ENCODE measurements at regions not wholly inside any gene's neighbourhood (a gene's known extent, or its start where the extent isn't known, plus 50 kb on each side); places are given as distances from the start of the nearest gene placed in this dataset.

GRCh38 chr11:81839016-81839415 lies 894.6 kb downstream of the FAM181B start:
- no peak for DNase-seq (ENCODE audit: extremely low read depth, low read depth)
- H3K4me3 ChIP-seq (replicated peaks; ENCODE audit: low read depth, low read length): no peak overlapping the region
- no peak for TF ChIP-seq CTCF (IDR thresholded peaks at IDR 0.05; ENCODE audit: low read depth, low read length, missing control alignments)

GRCh38 chr11:81829976-81830375 lies 903.7 kb downstream of the FAM181B start:
- no peak overlapping the region for H3K4me3 ChIP-seq (replicated peaks; ENCODE audit: low read depth, low read length)
- TF ChIP-seq CTCF (IDR thresholded peaks at IDR 0.05; ENCODE audit: low read depth, low read length, missing control alignments): no peak
- DNase-seq (ENCODE audit: extremely low read depth, low read depth): no peak

- no peak for TF ChIP-seq CTCF (IDR thresholded peaks at IDR 0.05; ENCODE audit: low read depth, low read length, missing control alignments)
Measured at GRCh38 chr11:81825346-81825745, 908.3 kb downstream of the FAM181B start.

GRCh38 chr11:81819462-81819861 lies 914.2 kb downstream of the FAM181B start:
- no peak overlapping the region for H3K4me3 ChIP-seq (replicated peaks; ENCODE audit: low read depth, low read length)
- no peak for DNase-seq (ENCODE audit: extremely low read depth, low read depth)
- no peak for TF ChIP-seq CTCF (IDR thresholded peaks at IDR 0.05; ENCODE audit: low read depth, low read length, missing control alignments)

More at GRCh38 chr11:81825346-81825745, 908.3 kb downstream of the FAM181B start:
- DNase-seq (ENCODE audit: extremely low read depth, low read depth): no peak
- no peak overlapping the region for H3K4me3 ChIP-seq (replicated peaks; ENCODE audit: low read depth, low read length)

GRCh38 chr11:81804858-81805257 lies 928.8 kb downstream of the FAM181B start:
- H3K4me3 ChIP-seq (replicated peaks; ENCODE audit: low read depth, low read length): no peak overlapping the region
- DNase-seq (ENCODE audit: extremely low read depth, low read depth): no peak
- TF ChIP-seq CTCF (IDR thresholded peaks at IDR 0.05; ENCODE audit: low read depth, low read length, missing control alignments): no peak

GRCh38 chr11:81802591-81802990 lies 931.1 kb downstream of the FAM181B start:
- no peak for DNase-seq (ENCODE audit: extremely low read depth, low read depth)
- no peak for TF ChIP-seq CTCF (IDR thresholded peaks at IDR 0.05; ENCODE audit: low read depth, low read length, missing control alignments)
- no peak overlapping the region for H3K4me3 ChIP-seq (replicated peaks; ENCODE audit: low read depth, low read length)

GRCh38 chr11:81792416-81792815 lies 941.2 kb downstream of the FAM181B start:
- no peak for DNase-seq (ENCODE audit: extremely low read depth, low read depth)
- no peak overlapping the region for H3K4me3 ChIP-seq (replicated peaks; ENCODE audit: low read depth, low read length)
- no peak for TF ChIP-seq CTCF (IDR thresholded peaks at IDR 0.05; ENCODE audit: low read depth, low read length, missing control alignments)

Data from HFF-Myc (cell line).